Astrocyte of the spinal cord (primary cell): ENCODE measurements at regions not wholly inside any gene's neighbourhood (a gene's known extent, or its start where the extent isn't known, plus 50 kb on each side); places are given as distances from the start of the nearest gene placed in this dataset.

Experiments
- DNase-seq: peaks from one replicate; pipeline ENCODE4 v3.0.0; 2011; ENCODE audit warnings: low read depth, low spot score
- H3K4me3 ChIP-seq: 2 replicates; pipeline ENCODE4 v1.5.1; 2011; ENCODE audit warnings: low read depth, mild to moderate bottlenecking, low read length, moderate library complexity
- CTCF ChIP-seq: IDR thresholded peaks from 2 replicates; pipeline ENCODE4 v1.5.1; 2012; ENCODE audit warnings: low read depth, mild to moderate bottlenecking, low read length, inconsistent platforms
- in situ Hi-C: cut with HindIII; loops from 2 replicates; pipeline ENCODE4 v1.10.0; 2017; ENCODE audit warnings: low sequenced_read_pairs

GRCh38 chr1:172810480-172811175 lies 151.7 kb downstream of the FASLG start:
- no peak overlapping the region for H3K4me3 ChIP-seq
- no peak for DNase-seq
- in situ Hi-C loops, result no loop called here
- TF ChIP-seq CTCF, result no peak

- TF ChIP-seq CTCF, result no peak
Observed at GRCh38 chr1:172811694-172812093, 152.8 kb downstream of the FASLG start.

GRCh38 chr1:172812118-172812517 lies 153.2 kb downstream of the FASLG start:
- in situ Hi-C loops, result no loop called here
- DNase-seq, result no peak
- TF ChIP-seq CTCF, result no peak
- H3K4me3 ChIP-seq, result no peak overlapping the region

More at GRCh38 chr1:172811694-172812093, 152.8 kb downstream of the FASLG start:
- in situ Hi-C loops, result no loop called here
- no peak overlapping the region for H3K4me3 ChIP-seq
- DNase-seq, result no peak

GRCh38 chr1:172813330-172813729 lies 154.4 kb downstream of the FASLG start:
- TF ChIP-seq CTCF, result no peak

GRCh38 chr1:172814428-172814827 lies 155.5 kb downstream of the FASLG start:
- in situ Hi-C loops, result no loop called here
- TF ChIP-seq CTCF, result no peak
- DNase-seq, result no peak
- H3K4me3 ChIP-seq, result no peak overlapping the region

More at GRCh38 chr1:172813330-172813729, 154.4 kb downstream of the FASLG start:
- no peak for DNase-seq
- in situ Hi-C loops, result no loop called here
- no peak overlapping the region for H3K4me3 ChIP-seq

- H3K4me3 ChIP-seq, result no peak overlapping the region
- no peak for DNase-seq
- in situ Hi-C loops, result no loop called here
- TF ChIP-seq CTCF, result no peak
Observed at GRCh38 chr1:172815740-172816139, 156.8 kb downstream of the FASLG start.
